GM21447 (cell line): ENCODE measurements at regions not wholly inside any gene's neighbourhood (a gene's known extent, or its start where the extent isn't known, plus 50 kb on each side); places are given as distances from the start of the nearest gene placed in this dataset.

Source experiments
- ATAC-seq: cut with Tn5 transposase; IDR thresholded peaks from one replicate; pipeline ENCODE4 v1.9.1; 2021; ENCODE audit not compliant: unreplicated experiment

DNA sequence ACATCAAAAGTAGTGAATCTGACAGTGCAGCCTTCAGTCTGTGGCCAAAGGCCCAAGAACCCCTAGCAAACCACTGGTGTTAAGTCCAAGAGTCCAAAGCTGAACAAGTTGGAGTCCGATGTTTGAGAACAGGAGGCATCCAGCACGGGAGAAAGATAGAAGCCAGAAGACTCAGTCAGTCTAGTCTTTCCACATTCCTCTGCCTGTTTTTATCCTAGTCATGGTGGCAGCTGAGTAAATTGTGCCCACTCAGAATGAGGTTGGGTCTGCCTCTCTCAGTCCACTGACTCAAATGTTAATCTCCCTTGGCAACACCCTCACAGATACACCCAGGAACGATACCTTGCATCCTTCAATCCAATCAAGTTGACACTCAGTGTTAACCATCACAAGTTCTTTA is 1255.4 kb downstream of the LRFN5 start:
- ATAC-seq, result no peak

GRCh38 chr14:42860371-42860770 is 1253.7 kb downstream of the LRFN5 start:
- ATAC-seq, result no peak

- ATAC-seq, result no peak
Measured at GRCh38 chr14:42856106-42856505, 1249.4 kb downstream of the LRFN5 start.

DNA sequence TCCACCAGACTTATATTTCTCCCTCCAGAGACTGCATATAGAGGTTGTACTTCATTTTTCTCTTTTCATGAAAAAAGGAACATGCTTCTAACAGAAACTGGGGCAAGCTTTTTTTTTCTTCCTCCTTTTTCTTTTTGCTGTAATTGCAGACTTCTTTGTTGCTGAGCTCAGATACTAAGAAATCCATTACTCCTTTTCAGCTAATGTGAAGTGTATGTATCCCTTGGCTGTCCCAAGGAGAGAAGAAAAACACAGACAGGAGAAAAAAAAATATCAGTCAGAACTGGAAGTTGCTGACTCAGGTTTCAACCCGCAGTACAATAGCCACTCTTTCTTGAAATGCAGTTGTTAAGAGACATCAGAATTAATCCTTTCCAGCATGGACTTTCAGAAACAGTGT is 1248.4 kb downstream of the LRFN5 start:
- no peak for ATAC-seq

- ATAC-seq, result no peak
Measured at GRCh38 chr14:42854061-42854460, 1247.4 kb downstream of the LRFN5 start.

- no peak for ATAC-seq
Measured at GRCh38 chr14:42848652-42849051, 1242.0 kb downstream of the LRFN5 start.

DNA sequence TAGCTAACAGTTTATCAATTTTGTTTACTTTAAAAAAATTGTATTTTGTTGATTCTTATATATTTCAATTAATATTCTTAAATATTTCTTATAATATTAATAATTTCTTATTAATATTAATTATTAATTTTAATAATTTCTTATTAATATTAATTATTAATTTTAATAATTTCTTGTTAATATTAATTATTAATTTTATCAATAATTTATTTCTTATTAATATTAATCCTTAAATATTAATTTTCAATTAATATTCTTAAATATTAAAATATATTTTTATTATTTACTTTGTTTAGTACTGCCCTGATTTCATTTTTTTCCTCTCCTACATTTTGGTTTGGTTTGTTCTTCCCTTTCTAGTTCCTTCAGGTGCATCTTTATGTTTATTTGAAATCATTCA is 1208.1 kb downstream of the LRFN5 start:
- no peak for ATAC-seq

- no peak for ATAC-seq
Measured at GRCh38 chr14:42806909-42807315, 1200.2 kb downstream of the LRFN5 start.

DNA sequence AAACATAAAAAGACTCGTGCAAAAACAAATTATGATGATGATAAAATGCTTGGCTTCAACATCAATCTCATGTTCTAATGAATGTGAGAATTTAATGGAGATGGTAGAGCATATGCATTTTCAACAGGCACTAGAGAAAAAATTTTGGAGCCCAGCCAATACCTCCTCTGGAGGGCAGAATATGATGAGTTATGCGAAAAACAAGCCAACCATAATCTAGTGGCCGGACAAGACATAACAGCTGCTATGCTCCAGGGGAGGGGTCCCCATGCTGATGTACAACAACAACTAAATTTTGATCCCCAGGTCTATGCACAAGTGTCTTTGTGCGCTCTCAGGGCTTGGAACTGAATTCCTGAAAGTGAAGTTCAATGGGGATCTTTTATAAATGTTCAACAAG is 1197.5 kb downstream of the LRFN5 start:
- no peak for ATAC-seq

DNA sequence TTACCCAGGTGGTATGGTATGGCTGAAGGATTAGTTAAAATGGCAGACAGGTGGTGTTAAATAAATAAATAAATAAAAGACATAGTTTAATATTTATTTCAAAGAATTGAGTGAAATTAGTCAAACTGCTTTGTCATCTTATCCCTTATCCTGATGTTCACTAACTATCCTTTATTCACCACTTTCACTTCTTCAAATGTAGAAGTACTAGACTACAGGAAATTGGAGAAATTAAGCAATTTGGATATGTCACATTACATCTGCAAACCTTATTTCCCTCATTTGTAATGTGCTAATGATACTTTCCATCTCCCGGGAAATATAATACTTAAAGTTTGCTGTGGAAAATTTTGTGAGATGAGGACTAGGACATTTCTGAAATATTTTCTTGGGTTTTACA is 1195.7 kb downstream of the LRFN5 start:
- ATAC-seq, result no peak

- ATAC-seq, result no peak
Measured at GRCh38 chr14:42792166-42792565, 1185.5 kb downstream of the LRFN5 start.

- ATAC-seq, result no peak
Measured at GRCh38 chr14:42782754-42783153, 1176.1 kb downstream of the LRFN5 start.

- no peak for ATAC-seq
Measured at GRCh38 chr14:42778984-42779383, 1172.3 kb downstream of the LRFN5 start.

DNA sequence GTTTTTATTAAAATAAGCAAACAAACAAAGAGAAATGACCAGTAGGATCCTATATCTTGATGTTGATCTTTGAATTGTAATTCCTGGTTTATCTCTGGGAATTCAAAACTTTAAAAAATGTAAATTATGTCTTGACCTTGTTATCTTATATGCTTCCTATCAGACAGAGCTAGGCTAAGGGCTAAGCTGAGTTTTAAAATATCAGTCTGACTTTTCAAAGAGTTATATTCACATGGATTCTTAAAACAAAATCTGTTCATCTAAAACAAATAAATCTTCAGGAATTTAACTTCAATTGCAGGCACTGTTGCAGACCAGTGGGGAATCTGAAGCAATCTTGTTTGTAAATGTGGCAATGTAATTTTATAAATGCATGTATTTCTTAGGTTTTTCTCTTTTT is 1144.1 kb downstream of the LRFN5 start:
- ATAC-seq, result no peak

GRCh38 chr14:42742084-42742483 is 1135.4 kb downstream of the LRFN5 start:
- ATAC-seq, result no peak

GRCh38 chr14:42736408-42736807 is 1129.7 kb downstream of the LRFN5 start:
- ATAC-seq, result no peak

DNA sequence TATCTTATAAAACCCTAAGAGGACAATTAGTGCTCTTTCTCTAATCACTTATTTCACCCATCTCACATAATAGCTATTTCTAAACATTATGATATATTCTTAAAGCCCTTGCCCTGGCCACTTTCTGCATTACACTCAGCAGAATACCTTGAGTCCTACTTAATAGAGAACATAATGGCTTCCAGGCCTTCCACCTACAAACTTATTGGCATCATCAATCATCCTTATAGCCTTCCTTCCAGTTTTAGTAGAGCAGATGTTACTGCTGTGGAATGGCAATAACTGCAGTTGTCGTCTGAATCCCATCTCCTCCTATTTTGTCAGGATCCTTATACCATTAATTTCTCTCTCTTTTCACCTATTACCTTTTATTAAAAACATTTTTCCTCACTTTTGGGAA is 1127.4 kb downstream of the LRFN5 start:
- ATAC-seq, result no peak

- ATAC-seq, result no peak
Measured at GRCh38 chr14:42732005-42732404, 1125.3 kb downstream of the LRFN5 start.

- ATAC-seq, result no peak
Measured at GRCh38 chr14:42731480-42731879, 1124.8 kb downstream of the LRFN5 start.

DNA sequence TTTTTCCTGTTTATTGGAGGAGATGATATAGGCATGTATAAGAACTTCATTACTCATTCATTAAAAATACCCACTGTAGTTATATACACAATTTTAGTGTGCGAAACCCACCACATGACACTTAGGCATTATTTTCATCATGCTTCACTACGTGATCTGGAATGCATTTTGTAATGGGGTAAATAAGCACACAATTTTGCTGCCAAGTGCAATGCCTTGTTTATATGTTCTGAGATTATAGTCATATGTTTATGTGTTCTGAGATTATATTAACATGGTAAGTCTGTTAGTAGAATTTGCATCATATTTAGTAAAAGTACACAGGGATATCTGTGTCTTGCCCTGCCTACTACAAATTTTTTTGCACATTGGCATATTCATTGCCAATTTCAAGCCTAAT is 1123.0 kb downstream of the LRFN5 start:
- no peak for ATAC-seq

DNA sequence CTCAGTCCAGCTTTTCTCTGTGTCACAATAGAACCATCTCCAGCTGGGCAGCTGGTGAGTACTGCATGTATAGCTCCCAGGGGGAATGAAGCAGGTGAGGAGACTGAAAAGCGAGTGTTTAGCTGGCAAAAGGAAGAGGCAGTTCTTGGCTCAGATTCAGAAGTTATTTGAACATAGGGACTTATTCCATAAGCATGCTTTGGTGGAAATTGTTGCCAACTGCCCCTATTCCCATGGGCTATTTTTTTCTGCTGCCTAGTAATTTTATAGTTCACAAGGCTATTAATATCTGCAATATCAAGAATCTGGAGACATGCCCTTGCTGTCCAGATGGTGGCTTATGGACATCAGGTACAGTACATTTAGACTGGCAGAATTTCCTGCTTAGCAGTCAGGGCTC is 1112.7 kb downstream of the LRFN5 start:
- no peak for ATAC-seq

DNA sequence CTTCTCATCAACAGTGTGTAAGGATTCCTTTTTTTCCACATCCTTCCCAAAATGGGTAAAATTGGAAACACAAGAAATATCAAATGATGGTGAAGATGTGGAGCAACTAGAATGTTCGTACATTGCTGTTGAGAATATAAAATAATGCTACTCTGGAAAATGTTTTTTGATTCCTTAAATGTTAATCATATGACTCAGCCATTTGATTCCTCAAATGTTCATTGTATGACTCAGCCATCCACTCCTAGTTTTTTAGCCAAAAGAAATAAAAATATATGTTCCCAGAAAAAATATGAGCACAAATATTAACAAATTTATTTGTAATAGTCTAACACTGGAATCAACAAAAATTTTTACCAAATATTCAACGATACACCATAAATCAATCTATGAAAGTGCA is 1108.6 kb downstream of the LRFN5 start:
- ATAC-seq, result no peak

DNA sequence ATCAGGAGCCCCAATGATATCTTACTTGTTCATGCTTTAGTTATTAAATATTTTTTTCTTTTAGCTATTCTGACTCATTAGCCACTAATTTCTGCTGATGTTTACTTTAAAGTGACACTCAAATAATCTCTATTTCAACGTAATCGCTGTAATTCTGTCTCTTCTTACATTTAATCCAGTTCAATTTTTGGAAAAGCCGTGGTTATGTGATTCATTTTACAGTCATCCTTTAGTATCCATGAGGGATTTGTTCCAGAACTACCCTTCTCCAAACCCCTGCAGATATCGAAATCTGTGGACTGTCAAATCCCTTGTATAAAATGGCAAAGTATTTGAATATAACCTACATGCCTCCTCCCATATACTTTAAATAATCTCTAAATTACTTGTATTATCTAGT is 1103.4 kb downstream of the LRFN5 start:
- ATAC-seq, result no peak

DNA sequence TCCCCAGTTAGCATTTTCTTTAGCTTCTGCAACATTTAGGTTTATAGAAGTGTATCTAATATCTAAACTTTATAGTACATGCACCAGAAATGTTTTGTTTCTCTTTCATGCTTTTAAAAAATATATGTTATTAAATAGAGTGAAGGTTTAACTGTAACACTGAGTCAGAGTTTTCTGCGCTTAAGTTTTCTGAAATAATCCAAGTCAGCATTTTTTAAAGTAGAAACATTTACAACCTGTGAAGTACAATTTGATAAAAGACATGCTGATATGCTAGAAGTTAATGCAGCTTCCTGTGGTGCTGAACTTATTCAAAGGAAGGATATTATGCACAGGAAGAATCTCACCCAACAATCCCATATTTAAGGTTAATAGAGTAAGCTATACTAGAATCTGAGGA is 1096.8 kb downstream of the LRFN5 start:
- no peak for ATAC-seq
